WTC11 (cell line): ENCODE measurements at regions not wholly inside any gene's neighbourhood (a gene's known extent, or its start where the extent isn't known, plus 50 kb on each side); places are given as distances from the start of the nearest gene placed in this dataset.

Source experiments
- ATAC-seq: fragments of 200-7000 bp; cut with Tn5 transposase; 2 replicates; pipeline ENCODE4 v1.10.0; 2021; ENCODE audit warnings: mild to moderate bottlenecking, moderate library complexity
- CTCF ChIA-PET: fragments of 300-600 bp; sonication (Branson Sonifier 250); formaldehyde crosslinking; loops from one replicate; lab custom pipeline; 2021; ENCODE audit warnings: antibody characterized with exemption; lab: Charles Lee
- POLR2A ChIA-PET: fragments of 350-600 bp; sonication (Branson Sonifier 250); formaldehyde crosslinking; loops from one replicate; lab custom pipeline; 2021; ENCODE audit warnings: antibody characterized with exemption; lab: Charles Lee
- DNase-seq: peaks from one replicate; pipeline ENCODE4 v3.0.0; 2021; ENCODE audit warnings: low spot score
- H3K27ac Mint-ChIP-seq: 2 replicates; pipeline ENCODE4 v1.8.0; 2021; ENCODE audit warnings: mixed read lengths
- H3K27me3 Mint-ChIP-seq: 2 replicates; pipeline ENCODE4 v1.8.0; 2021; ENCODE audit warnings: low read depth, mild to moderate bottlenecking, moderate library complexity, mixed read lengths
- H3K36me3 Mint-ChIP-seq: 2 replicates; pipeline ENCODE4 v1.8.0; 2021; ENCODE audit warnings: mixed read lengths
- H3K4me1 Mint-ChIP-seq: 2 replicates; pipeline ENCODE4 v1.8.0; 2022; ENCODE audit warnings: mixed read lengths
- H3K4me3 Mint-ChIP-seq: 2 replicates; pipeline ENCODE4 v1.8.0; 2021; ENCODE audit warnings: mild to moderate bottlenecking, moderate library complexity, mixed read lengths
- H3K9me3 Mint-ChIP-seq: 2 replicates; pipeline ENCODE4 v1.8.0; 2021; ENCODE audit warnings: mixed read lengths
- ATF2 ChIP-seq: sonication (generic); formaldehyde crosslinking; IDR thresholded peaks from 2 replicates; pipeline ENCODE4 v1.8.1; 2022; ENCODE audit warnings: low read depth, missing genetic modification reagents, borderline replicate concordance
- ATF3 ChIP-seq: sonication (generic); formaldehyde crosslinking; conservative IDR thresholded peaks from 2 replicates; pipeline ENCODE4 v1.8.1; 2022; ENCODE audit warnings: mild to moderate bottlenecking, missing genetic modification reagents
- ATF6 ChIP-seq: sonication (generic); formaldehyde crosslinking; IDR thresholded peaks from 2 replicates; pipeline ENCODE4 v1.8.1; 2023; ENCODE audit warnings: mild to moderate bottlenecking, missing genetic modification reagents
- CREM ChIP-seq: sonication (generic); formaldehyde crosslinking; IDR thresholded peaks from 2 replicates; pipeline ENCODE4 v1.8.1; 2022; ENCODE audit warnings: mild to moderate bottlenecking, missing genetic modification reagents, moderate library complexity
- ERG ChIP-seq: fragments of 250-450 bp; sonication (Bioruptor Pico); IDR thresholded peaks from 2 replicates; pipeline ENCODE4 v1.8.0; 2021; ENCODE audit warnings: mild to moderate bottlenecking
- FOXP1 ChIP-seq: sonication (generic); formaldehyde crosslinking; IDR thresholded peaks from 2 replicates; pipeline ENCODE4 v1.8.0; 2022; ENCODE audit warnings: missing genetic modification reagents, mild to moderate bottlenecking, moderate library complexity, borderline replicate concordance
- GRHL2 ChIP-seq: fragments of 250-450 bp; sonication (Bioruptor Pico); IDR thresholded peaks from 2 replicates; pipeline ENCODE4 v1.8.0; 2022; ENCODE audit warnings: mild to moderate bottlenecking, moderate library complexity; ENCODE audit not compliant: insufficient replicate concordance, severe bottlenecking
- HMGA2 ChIP-seq: fragments of 250-450 bp; sonication (Bioruptor Pico); IDR thresholded peaks from 2 replicates; pipeline ENCODE4 v1.4.0; 2021; ENCODE audit warnings: mild to moderate bottlenecking, moderate library complexity
- IRF2 ChIP-seq: sonication (generic); formaldehyde crosslinking; IDR thresholded peaks from 2 replicates; pipeline ENCODE4 v1.8.0; 2022; ENCODE audit warnings: low read depth, missing genetic modification reagents, borderline replicate concordance
- JUN ChIP-seq: sonication (generic); formaldehyde crosslinking; IDR thresholded peaks from 2 replicates; pipeline ENCODE4 v1.8.0; 2023; ENCODE audit warnings: mild to moderate bottlenecking, missing genetic modification reagents
- MAX ChIP-seq: sonication (generic); formaldehyde crosslinking; IDR thresholded peaks from 2 replicates; pipeline ENCODE4 v1.8.0; 2022; ENCODE audit warnings: mild to moderate bottlenecking, missing genetic modification reagents
- MLX ChIP-seq: sonication (generic); formaldehyde crosslinking; IDR thresholded peaks from 2 replicates; pipeline ENCODE4 v1.8.1; 2023; ENCODE audit warnings: mild to moderate bottlenecking, missing genetic modification reagents, moderate library complexity
- NFE2L1 ChIP-seq: sonication (generic); formaldehyde crosslinking; IDR thresholded peaks from 2 replicates; pipeline ENCODE4 v1.8.1; 2023; ENCODE audit warnings: missing genetic modification reagents
- NR1H2 ChIP-seq: sonication (generic); formaldehyde crosslinking; IDR thresholded peaks from 2 replicates; pipeline ENCODE4 v1.9.0; 2021; ENCODE audit warnings: mild to moderate bottlenecking, moderate library complexity, missing genetic modification reagents
- OVOL2 ChIP-seq: fragments of 250-450 bp; sonication (Bioruptor Pico); IDR thresholded peaks from 2 replicates; pipeline ENCODE4 v1.9.0; 2021; ENCODE audit warnings: mild to moderate bottlenecking, borderline replicate concordance
- PRDM15 ChIP-seq: sonication (generic); formaldehyde crosslinking; IDR thresholded peaks from 2 replicates; pipeline ENCODE4 v1.8.0; 2022; ENCODE audit warnings: missing genetic modification reagents
- PRRX2 ChIP-seq: fragments of 250-450 bp; sonication (Bioruptor Pico); IDR thresholded peaks from 2 replicates; pipeline ENCODE4 v1.8.0; 2021; ENCODE audit warnings: mild to moderate bottlenecking
- SP1 ChIP-seq: sonication (generic); formaldehyde crosslinking; conservative IDR thresholded peaks from 2 replicates; pipeline ENCODE4 v1.8.1; 2022; ENCODE audit warnings: missing genetic modification reagents
- TCF7 ChIP-seq: sonication (generic); formaldehyde crosslinking; IDR thresholded peaks from 2 replicates; pipeline ENCODE4 v1.8.0; 2022; ENCODE audit warnings: mild to moderate bottlenecking, low read depth, missing genetic modification reagents, moderate library complexity
- TEAD4 ChIP-seq: sonication (generic); formaldehyde crosslinking; IDR thresholded peaks from 2 replicates; pipeline ENCODE4 v1.8.0; 2022; ENCODE audit warnings: mild to moderate bottlenecking, missing genetic modification reagents
- TP53 ChIP-seq: sonication (generic); formaldehyde crosslinking; IDR thresholded peaks from 2 replicates; pipeline ENCODE4 v1.8.1; 2023; ENCODE audit warnings: mild to moderate bottlenecking, missing genetic modification reagents
- USF1 ChIP-seq: sonication (generic); formaldehyde crosslinking; IDR thresholded peaks from 2 replicates; pipeline ENCODE4 v1.8.0; 2022; ENCODE audit warnings: mild to moderate bottlenecking, missing genetic modification reagents
- ZNF121 ChIP-seq: sonication (generic); formaldehyde crosslinking; IDR thresholded peaks from 2 replicates; pipeline ENCODE4 v1.8.0; 2023; ENCODE audit warnings: missing genetic modification reagents

GRCh38 chr6:122268394-122268793, 131.1 kb upstream of the HSF2 start:
- ATAC-seq (no peak), DNase-seq (no peak)
- Mint-ChIP-seq H3K36me3 (peaks cover 24% of the 10 kb centered on the region), H3K27ac (no peak overlapping the region), H3K4me3 (no peak overlapping the region), H3K27me3 (peaks cover 10% of the 10 kb centered on the region), H3K4me1 (peaks cover 13% of the 10 kb centered on the region), H3K9me3 (peaks cover 20% of the 10 kb centered on the region)
- ChIA-PET POLR2A (no interaction called here), CTCF (no interaction called here)
- no peak for TF ChIP-seq MAX
- no peak for TF ChIP-seq TP53
- no peak for TF ChIP-seq OVOL2 (CRISPR knock-in tag)
- no peak for TF ChIP-seq TCF7 (CRISPR knock-in tag)
- no peak for TF ChIP-seq ZNF121 (CRISPR knock-in tag)
- TF ChIP-seq ERG (CRISPR knock-in tag), result no peak
- no peak for TF ChIP-seq SP1 (CRISPR knock-in tag)
- TF ChIP-seq TEAD4 (CRISPR knock-in tag), result no peak
- no peak for TF ChIP-seq ATF2 (CRISPR knock-in tag)
- no peak for TF ChIP-seq NFE2L1 (CRISPR knock-in tag)
- TF ChIP-seq NR1H2 (CRISPR knock-in tag), result no peak
- TF ChIP-seq JUN (CRISPR knock-in tag), result no peak
- TF ChIP-seq MLX, result no peak
- no peak for TF ChIP-seq PRDM15 (CRISPR knock-in tag)

- H3K27me3 Mint-ChIP-seq, result no peaks in the 10 kb centered on the region
- TF ChIP-seq OVOL2 (CRISPR knock-in tag) (no peak), ATF3 (CRISPR knock-in tag) (no peak), IRF2 (no peak), FOXP1 (CRISPR knock-in tag) (no peak), SP1 (CRISPR knock-in tag) (no peak), TP53 (no peak), CREM (CRISPR knock-in tag) (no peak), PRRX2 (no peak), ATF6 (CRISPR knock-in tag) (no peak), USF1 (no peak), GRHL2 (CRISPR knock-in tag) (no peak), ERG (CRISPR knock-in tag) (no peak), HMGA2 (CRISPR knock-in tag) (no peak)
- TF ChIP-seq, all 79 proteins: peak for 0
- H3K4me3 Mint-ChIP-seq, result no peak overlapping the region
- no peaks in the 10 kb centered on the region for H3K36me3 Mint-ChIP-seq
- no peaks in the 10 kb centered on the region for H3K4me1 Mint-ChIP-seq
- CTCF ChIA-PET, result no interaction called here
- DNase-seq (no peak), ATAC-seq (no peak)
- peaks cover 7% of the 10 kb centered on the region; the same call in 1 of the 2 replicates for H3K9me3 Mint-ChIP-seq
- H3K27ac Mint-ChIP-seq, result no peak overlapping the region
- POLR2A ChIA-PET, result no interaction called here
These were observed 122.8 kb upstream of the HSF2 start for GRCh38 chr6:122276637-122277036.
